LNCaP clone FGC (cell line): ENCODE measurements at regions not wholly inside any gene's neighbourhood (a gene's known extent, or its start where the extent isn't known, plus 50 kb on each side); places are given as distances from the start of the nearest gene placed in this dataset.
"Not testable (repeated sequence)": the region's sequence is repeated elsewhere in the genome, so short reads cannot be mapped to it uniquely, and the experiment has no call there.

Experiments used
- DNase-seq: peaks from one replicate; pipeline ENCODE4 v3.0.0-alpha.2; 2011; ENCODE audit warnings: low read depth
- H3K4me3 ChIP-seq: 2 replicates; pipeline ENCODE4 v1.5.1; 2011; ENCODE audit warnings: mild to moderate bottlenecking, low read depth, low read length, control low read depth
- CTCF ChIP-seq: IDR thresholded peaks from 2 replicates; pipeline ENCODE4 v1.5.1; 2012; ENCODE audit warnings: mild to moderate bottlenecking; ENCODE audit not compliant: control insufficient read depth, insufficient read depth; ENCODE audit errors: extremely low read depth

- no peak for TF ChIP-seq CTCF
- H3K4me3 ChIP-seq, result no peak overlapping the region
- DNase-seq, result no peak
These were observed 104.5 kb downstream of the MFAP3L start for GRCh38 chr4:169921732-169922131.

DNA sequence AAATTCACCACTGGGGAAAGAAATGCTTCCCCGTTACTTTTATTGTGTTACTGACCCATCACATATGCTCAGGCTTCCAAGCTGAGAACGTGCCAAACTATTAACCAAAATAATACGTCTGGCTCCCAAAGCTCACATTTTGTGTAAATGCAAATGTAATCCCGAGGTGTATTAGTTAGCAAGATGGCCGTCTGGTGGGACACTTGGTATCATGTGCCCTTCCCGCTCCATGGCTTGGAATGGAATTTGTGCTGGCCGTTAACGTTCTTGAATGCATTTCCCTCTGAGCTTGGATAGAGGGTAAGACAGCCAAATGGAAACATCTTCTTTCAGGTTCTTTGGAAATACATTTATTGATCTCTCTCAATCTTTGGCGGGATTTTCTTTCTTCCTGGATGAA lies 105.0 kb downstream of the MFAP3L start:
- DNase-seq, result no peak
- no peak for TF ChIP-seq CTCF
- no peak overlapping the region for H3K4me3 ChIP-seq

- not testable (repeated sequence) for H3K4me3 ChIP-seq, DNase-seq
These were observed 106.7 kb downstream of the MFAP3L start for GRCh38 chr4:169919194-169920124.

DNA sequence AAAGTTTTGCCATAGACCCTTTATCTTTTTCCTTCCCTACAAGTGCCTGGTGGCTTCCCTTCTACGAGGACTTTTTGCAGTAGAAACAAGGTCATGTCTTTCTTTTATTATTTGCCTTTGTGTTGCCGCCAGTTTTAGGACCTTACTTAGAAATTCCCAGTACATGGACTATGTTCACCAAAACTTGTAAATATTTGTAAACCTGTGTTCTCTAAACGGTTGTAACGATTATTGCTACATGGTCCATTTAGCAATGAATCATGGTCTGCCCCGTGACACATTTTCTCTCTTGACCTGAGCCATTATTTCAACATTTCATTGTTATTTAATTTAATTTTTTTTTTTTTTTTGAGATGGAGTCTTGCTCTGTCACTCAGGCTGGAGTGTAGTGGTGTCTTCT lies 110.7 kb downstream of the MFAP3L start:
- no peak for TF ChIP-seq CTCF
- DNase-seq, result no peak

DNA sequence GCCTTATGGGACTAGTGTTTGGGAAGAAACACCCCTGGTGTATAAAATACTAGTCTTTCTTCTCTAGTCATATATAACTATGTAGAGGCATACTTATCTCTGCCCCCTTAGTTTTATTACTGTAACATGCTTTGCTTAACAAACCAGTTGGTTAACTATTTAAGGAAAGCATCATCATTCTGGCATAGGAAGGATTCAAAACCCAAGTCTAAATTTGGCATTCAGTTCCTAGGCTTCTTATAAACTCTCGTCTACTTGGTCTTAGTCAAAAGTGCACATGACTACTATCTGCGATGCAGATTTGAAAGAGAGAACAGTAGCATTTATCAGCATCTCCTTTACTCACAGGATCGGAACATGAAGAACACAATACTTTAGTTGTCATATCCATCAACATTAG lies 111.3 kb downstream of the MFAP3L start:
- peak; percentile 28 for DNase-seq
- H3K4me3 ChIP-seq, result no peak overlapping the region
- TF ChIP-seq CTCF, result no peak

More for the DNA sequence above, 110.7 kb downstream of the MFAP3L start:
- no peak overlapping the region for H3K4me3 ChIP-seq

- no peak for DNase-seq
- H3K4me3 ChIP-seq, result no peak overlapping the region
- no peak for TF ChIP-seq CTCF
These were observed 113.2 kb downstream of the MFAP3L start for GRCh38 chr4:169912996-169913395.

- DNase-seq, result no peak
- no peak overlapping the region for H3K4me3 ChIP-seq
- TF ChIP-seq CTCF, result no peak
These were observed 116.3 kb downstream of the MFAP3L start for GRCh38 chr4:169909897-169910296.
